ENCODE measurements at regions not wholly inside any gene's neighbourhood (a gene's known extent, or its start where the extent isn't known, plus 50 kb on each side); places are given as distances from the start of the nearest gene placed in this dataset.

- H3K27me3 ChIP-seq, result no peaks in the 10 kb centered on the region
- no peak for TF ChIP-seq CTCF (IDR thresholded peaks at IDR 0.05)
- peak overlapping the region; percentile 44 for H3K27ac ChIP-seq
- no peaks in the 10 kb centered on the region for H3K36me3 ChIP-seq
- no peaks in the 10 kb centered on the region for H3K9me3 ChIP-seq
- H3K4me3 ChIP-seq (ENCODE audit: low read depth in 1 of 2, low read length in 1 of 2), result no peak overlapping the region
- H3K4me1 ChIP-seq (ENCODE audit: control insufficient read depth in 1 of 2, insufficient read depth in 1 of 2, low read depth in 1 of 2, low read length in 1 of 2), result peaks cover 59 to 61% of the 10 kb centered on the region in 2 experiments
Observed at GRCh38 chr14:85412756-85413155, 117.2 kb upstream of the FLRT2 start.

- H3K4me1 ChIP-seq (ENCODE audit: control insufficient read depth in 1 of 2, insufficient read depth in 1 of 2, low read depth in 1 of 2, low read length in 1 of 2), result peaks cover 62% of the 10 kb centered on the region in 2 experiments
- no peak for TF ChIP-seq CTCF (IDR thresholded peaks at IDR 0.05)
- peak overlapping the region in 1 of 2 experiments; percentile 20 for H3K4me3 ChIP-seq (ENCODE audit: low read depth in 1 of 2, low read length in 1 of 2)
- H3K9me3 ChIP-seq, result no peaks in the 10 kb centered on the region
- H3K27ac ChIP-seq, result peak overlapping the region; percentile 77
- no peaks in the 10 kb centered on the region for H3K36me3 ChIP-seq
- no peaks in the 10 kb centered on the region for H3K27me3 ChIP-seq
Observed at GRCh38 chr14:85413836-85414526, 116.0 kb upstream of the FLRT2 start.

- no peak for TF ChIP-seq CTCF (IDR thresholded peaks at IDR 0.05)
- Histone ChIP-seq H3K27me3 (no peaks in the 10 kb centered on the region), H3K27ac (peak overlapping the region; percentile 77), H3K9me3 (no peaks in the 10 kb centered on the region), H3K4me3 (ENCODE audit: low read depth in 1 of 2, low read length in 1 of 2) (peak overlapping the region; percentile 7 to 20), H3K4me1 (ENCODE audit: control insufficient read depth in 1 of 2, insufficient read depth in 1 of 2, low read depth in 1 of 2, low read length in 1 of 2) (peaks cover 62% of the 10 kb centered on the region in 2 experiments), H3K36me3 (no peaks in the 10 kb centered on the region)
Observed at GRCh38 chr14:85415015-85415712, 114.8 kb upstream of the FLRT2 start.

GRCh38 chr14:85416771-85417170 lies 113.2 kb upstream of the FLRT2 start:
- no peaks in the 10 kb centered on the region for H3K27me3 ChIP-seq
- H3K27ac ChIP-seq, result peak overlapping the region; percentile 77
- no peak for TF ChIP-seq CTCF (IDR thresholded peaks at IDR 0.05)
- H3K36me3 ChIP-seq, result no peaks in the 10 kb centered on the region
- H3K4me3 ChIP-seq (ENCODE audit: low read depth in 1 of 2, low read length in 1 of 2), result no peak overlapping the region
- H3K4me1 ChIP-seq (ENCODE audit: control insufficient read depth in 1 of 2, insufficient read depth in 1 of 2, low read depth in 1 of 2, low read length in 1 of 2), result peaks cover 53 to 56% of the 10 kb centered on the region in 2 experiments
- H3K9me3 ChIP-seq, result no peaks in the 10 kb centered on the region

GRCh38 chr14:85417396-85417795 lies 112.5 kb upstream of the FLRT2 start:
- H3K4me3 ChIP-seq (ENCODE audit: low read depth in 1 of 2, low read length in 1 of 2), result no peak overlapping the region
- no peak for TF ChIP-seq CTCF (IDR thresholded peaks at IDR 0.05)

More at GRCh38 chr14:85417396-85417795, 112.5 kb upstream of the FLRT2 start:
- no peaks in the 10 kb centered on the region for H3K9me3 ChIP-seq
- no peaks in the 10 kb centered on the region for H3K36me3 ChIP-seq
- peak overlapping the region; percentile 77 for H3K27ac ChIP-seq
- H3K27me3 ChIP-seq, result no peaks in the 10 kb centered on the region
- peaks cover 47 to 49% of the 10 kb centered on the region in 2 experiments for H3K4me1 ChIP-seq (ENCODE audit: control insufficient read depth in 1 of 2, insufficient read depth in 1 of 2, low read depth in 1 of 2, low read length in 1 of 2)
